ENCODE measurements at regions not wholly inside any gene's neighbourhood (a gene's known extent, or its start where the extent isn't known, plus 50 kb on each side); places are given as distances from the start of the nearest gene placed in this dataset.

GRCh38 chr15:91521548-91521947, 332.0 kb upstream of the SLCO3A1 start:
- no peak for DNase-seq (ENCODE audit: low read depth in 3 of 3)

- no peak for DNase-seq (ENCODE audit: low read depth in 3 of 3)
Measured at GRCh38 chr15:91521996-91522395, 331.5 kb upstream of the SLCO3A1 start.

GRCh38 chr15:91522605-91523332, 330.7 kb upstream of the SLCO3A1 start:
- DNase-seq (ENCODE audit: low read depth in 3 of 3) = no peak

GRCh38 chr15:91523596-91523995, 329.9 kb upstream of the SLCO3A1 start:
- DNase-seq (ENCODE audit: low read depth in 3 of 3) = no peak

- no peak for DNase-seq (ENCODE audit: low read depth in 3 of 3)
Measured at GRCh38 chr15:91524534-91524933, 329.0 kb upstream of the SLCO3A1 start.

- DNase-seq (ENCODE audit: low read depth in 3 of 3) = no peak
Measured at GRCh38 chr15:91525751-91526150, 327.8 kb upstream of the SLCO3A1 start.

GRCh38 chr15:91526424-91526823, 327.1 kb upstream of the SLCO3A1 start:
- DNase-seq (ENCODE audit: low read depth in 3 of 3) = no peak

GRCh38 chr15:91528801-91529200, 324.7 kb upstream of the SLCO3A1 start:
- no peak for DNase-seq (ENCODE audit: low read depth in 3 of 3)

- DNase-seq (ENCODE audit: low read depth in 3 of 3) = no peak
Measured at GRCh38 chr15:91529534-91529933, 324.0 kb upstream of the SLCO3A1 start.

GRCh38 chr15:91530279-91530678, 323.2 kb upstream of the SLCO3A1 start:
- DNase-seq (ENCODE audit: low read depth in 3 of 3) = no peak

- DNase-seq (ENCODE audit: low read depth in 3 of 3) = no peak
Measured at GRCh38 chr15:91530956-91531582, 322.4 kb upstream of the SLCO3A1 start.

- no peak for DNase-seq (ENCODE audit: low read depth in 3 of 3)
Measured at GRCh38 chr15:91534235-91534634, 319.3 kb upstream of the SLCO3A1 start.

- DNase-seq (ENCODE audit: low read depth in 3 of 3) = no peak
Measured at GRCh38 chr15:91534976-91535375, 318.5 kb upstream of the SLCO3A1 start.

- DNase-seq (ENCODE audit: low read depth in 3 of 3) = no peak
Measured at GRCh38 chr15:91535856-91536500, 317.5 kb upstream of the SLCO3A1 start.

GRCh38 chr15:91537856-91538255, 315.7 kb upstream of the SLCO3A1 start:
- no peak for DNase-seq (ENCODE audit: low read depth in 3 of 3)

GRCh38 chr15:91538782-91539181, 314.7 kb upstream of the SLCO3A1 start:
- DNase-seq (ENCODE audit: low read depth in 3 of 3) = no peak

GRCh38 chr15:91541286-91541685, 312.2 kb upstream of the SLCO3A1 start:
- no peak for DNase-seq (ENCODE audit: low read depth in 3 of 3)

GRCh38 chr15:91542226-91542625, 311.3 kb upstream of the SLCO3A1 start:
- DNase-seq (ENCODE audit: low read depth in 3 of 3) = no peak

GRCh38 chr15:91547356-91547755, 306.2 kb upstream of the SLCO3A1 start:
- DNase-seq (ENCODE audit: low read depth in 3 of 3) = no peak

GRCh38 chr15:91548549-91548948, 305.0 kb upstream of the SLCO3A1 start:
- no peak for DNase-seq (ENCODE audit: low read depth in 3 of 3)

- no peak for DNase-seq (ENCODE audit: low read depth in 3 of 3)
Measured at GRCh38 chr15:91549581-91549980, 303.9 kb upstream of the SLCO3A1 start.

GRCh38 chr15:91552555-91552954, 301.0 kb upstream of the SLCO3A1 start:
- no peak for DNase-seq (ENCODE audit: low read depth in 3 of 3)

GRCh38 chr15:91553196-91553854, 300.2 kb upstream of the SLCO3A1 start:
- DNase-seq (ENCODE audit: low read depth in 3 of 3) = no peak

All from stimulated activated CD4-positive, alpha-beta T cell treated with anti-CD3 and anti-CD28 coated beads, TNF-alpha, amount 100 ng/mL, for 48 hours (primary cell).